SK-N-MC (cell line): ENCODE measurements at regions not wholly inside any gene's neighbourhood (a gene's known extent, or its start where the extent isn't known, plus 50 kb on each side); places are given as distances from the start of the nearest gene placed in this dataset.

Source experiments
- EZH2 ChIP-seq: fragments of 200-600 bp; sonication (generic); IDR thresholded peaks from one replicate; pipeline ENCODE4 v1.6.1; 2017; ENCODE audit warnings: antibody characterized with exemption
- FOXP2 ChIP-seq: optimal IDR thresholded peaks from 2 replicates; pipeline ENCODE3; 2011; ENCODE audit warnings: mild to moderate bottlenecking, moderate library complexity; ENCODE audit not compliant: insufficient read depth; ENCODE audit errors: extremely low read length, control extremely low read depth
- POLR2AphosphoS5 ChIP-seq: IDR thresholded peaks from 2 replicates; pipeline ENCODE4 v1.6.1; 2012; ENCODE audit warnings: mild to moderate bottlenecking, low read depth, low read length, borderline replicate concordance

DNA sequence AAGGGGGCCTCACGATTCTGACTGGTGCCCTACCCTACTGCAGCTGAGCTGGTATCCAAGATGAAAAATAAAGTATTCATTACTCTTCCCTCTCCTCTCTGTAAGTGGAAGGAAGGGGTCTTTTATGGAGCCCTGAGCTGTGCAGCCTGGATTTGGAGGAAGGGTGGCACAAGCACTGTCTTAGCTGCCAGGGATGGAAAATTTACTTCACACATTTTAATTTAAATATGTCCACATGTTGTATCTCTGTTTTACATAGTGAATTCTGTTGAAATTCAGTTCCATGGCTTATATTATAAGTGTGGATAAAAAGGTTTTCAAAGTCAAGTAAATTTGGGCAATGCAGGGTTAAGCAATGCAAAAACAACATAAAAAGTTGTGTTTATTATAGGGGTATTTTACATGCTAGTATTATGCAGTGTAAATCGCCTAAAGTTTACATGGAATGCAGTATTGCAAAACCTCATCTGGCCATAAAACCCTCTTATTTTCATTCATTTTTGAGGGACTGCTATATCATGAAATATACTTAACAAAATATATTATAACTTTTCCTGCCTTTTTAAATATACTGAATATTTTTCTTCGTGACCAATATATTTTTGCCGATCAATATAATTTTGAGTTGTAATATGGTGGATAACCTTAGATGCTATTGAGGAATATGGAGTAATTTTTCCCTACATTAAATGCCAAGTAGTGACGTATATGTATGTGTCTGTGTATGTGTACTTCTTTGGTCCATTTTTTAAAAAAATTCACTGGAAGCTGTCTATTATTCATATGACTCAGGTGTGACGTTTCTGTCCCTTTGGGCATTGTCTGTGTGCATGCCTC is 333.9 kb upstream of the CYRIA start:
- TF ChIP-seq POLR2AphosphoS5: no peak
- no peak for TF ChIP-seq FOXP2
- no peak for TF ChIP-seq EZH2
